ENCODE measurements at regions not wholly inside any gene's neighbourhood (a gene's known extent, or its start where the extent isn't known, plus 50 kb on each side); places are given as distances from the start of the nearest gene placed in this dataset.

DNA sequence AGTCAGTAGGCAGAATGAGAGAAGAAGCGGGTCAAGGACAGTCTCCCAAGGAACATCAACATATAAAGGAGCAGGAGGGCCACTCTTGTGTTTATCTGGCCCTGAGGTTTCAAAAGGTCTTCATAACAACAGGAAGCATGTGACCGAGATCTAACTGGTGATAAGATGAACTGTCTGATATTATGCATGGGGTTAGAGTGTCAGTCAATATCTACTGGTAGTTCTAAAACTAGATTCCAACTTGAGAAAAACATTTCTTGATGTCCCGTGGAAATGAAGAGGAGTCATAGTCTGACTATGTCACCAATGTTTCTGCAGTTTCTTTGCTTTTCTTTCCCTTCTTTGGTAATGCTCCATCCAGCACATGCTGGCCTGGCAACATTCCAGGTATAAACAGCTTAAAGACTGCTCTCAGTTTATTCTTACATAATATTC is 77.5 kb upstream of the ITPRID2 start:
- H3K9me3 Mint-ChIP-seq = no peaks in the 10 kb centered on the region
- DNase-seq (no peak), ATAC-seq (ENCODE audit: low read depth) (no peak)
- H3K36me3 Mint-ChIP-seq (ENCODE audit: low read depth) = no peaks in the 10 kb centered on the region
- no peak overlapping the region for H3K4me3 Mint-ChIP-seq
- no peaks in the 10 kb centered on the region for H3K4me1 Mint-ChIP-seq
- H3K27me3 Mint-ChIP-seq = peaks cover 3% of the 10 kb centered on the region
- ChIA-PET POLR2A (no interaction called here), CTCF (no interaction called here)
- TF ChIP-seq, protein P1, sequence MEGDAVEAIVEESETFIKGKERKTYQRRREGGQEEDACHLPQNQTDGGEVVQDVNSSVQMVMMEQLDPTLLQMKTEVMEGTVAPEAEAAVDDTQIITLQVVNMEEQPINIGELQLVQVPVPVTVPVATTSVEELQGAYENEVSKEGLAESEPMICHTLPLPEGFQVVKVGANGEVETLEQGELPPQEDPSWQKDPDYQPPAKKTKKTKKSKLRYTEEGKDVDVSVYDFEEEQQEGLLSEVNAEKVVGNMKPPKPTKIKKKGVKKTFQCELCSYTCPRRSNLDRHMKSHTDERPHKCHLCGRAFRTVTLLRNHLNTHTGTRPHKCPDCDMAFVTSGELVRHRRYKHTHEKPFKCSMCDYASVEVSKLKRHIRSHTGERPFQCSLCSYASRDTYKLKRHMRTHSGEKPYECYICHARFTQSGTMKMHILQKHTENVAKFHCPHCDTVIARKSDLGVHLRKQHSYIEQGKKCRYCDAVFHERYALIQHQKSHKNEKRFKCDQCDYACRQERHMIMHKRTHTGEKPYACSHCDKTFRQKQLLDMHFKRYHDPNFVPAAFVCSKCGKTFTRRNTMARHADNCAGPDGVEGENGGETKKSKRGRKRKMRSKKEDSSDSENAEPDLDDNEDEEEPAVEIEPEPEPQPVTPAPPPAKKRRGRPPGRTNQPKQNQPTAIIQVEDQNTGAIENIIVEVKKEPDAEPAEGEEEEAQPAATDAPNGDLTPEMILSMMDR (IDR thresholded peaks at IDR 0.05) = no peak
- H3K27ac Mint-ChIP-seq = no peak overlapping the region
- intact Hi-C loops (cut with micrococcal nuclease) = no loop called here

DNA sequence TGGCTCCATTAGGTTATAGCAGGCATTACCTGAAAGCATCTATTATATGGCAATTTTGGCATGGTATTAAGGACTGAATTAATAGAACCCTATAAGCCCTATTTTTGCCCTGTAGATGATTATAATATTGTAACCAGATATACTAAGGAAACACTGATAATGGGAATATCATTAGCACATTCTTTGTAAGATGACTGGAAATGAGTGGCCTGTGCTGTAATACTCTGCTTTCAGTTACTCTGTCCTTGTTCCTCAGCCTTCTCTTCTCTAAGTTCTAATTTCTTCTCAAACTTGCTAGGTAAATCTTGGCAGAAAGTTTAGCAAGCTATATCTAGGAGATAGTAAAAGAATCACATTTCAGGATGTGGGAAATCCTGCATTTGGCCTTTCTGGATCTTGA is 74.0 kb upstream of the ITPRID2 start:
- no peak for ATAC-seq (ENCODE audit: low read depth)
- Mint-ChIP-seq H3K4me3 (no peak overlapping the region), H3K9me3 (no peaks in the 10 kb centered on the region), H3K4me1 (no peaks in the 10 kb centered on the region), H3K27me3 (peaks cover 3% of the 10 kb centered on the region), H3K27ac (no peak overlapping the region), H3K36me3 (ENCODE audit: low read depth) (no peaks in the 10 kb centered on the region)
- CTCF ChIA-PET = no interaction called here
- no peak for DNase-seq
- POLR2A ChIA-PET = no interaction called here
- intact Hi-C loops (cut with micrococcal nuclease) = no loop called here
- TF ChIP-seq, protein P1 (IDR thresholded peaks at IDR 0.05) = no peak

DNA sequence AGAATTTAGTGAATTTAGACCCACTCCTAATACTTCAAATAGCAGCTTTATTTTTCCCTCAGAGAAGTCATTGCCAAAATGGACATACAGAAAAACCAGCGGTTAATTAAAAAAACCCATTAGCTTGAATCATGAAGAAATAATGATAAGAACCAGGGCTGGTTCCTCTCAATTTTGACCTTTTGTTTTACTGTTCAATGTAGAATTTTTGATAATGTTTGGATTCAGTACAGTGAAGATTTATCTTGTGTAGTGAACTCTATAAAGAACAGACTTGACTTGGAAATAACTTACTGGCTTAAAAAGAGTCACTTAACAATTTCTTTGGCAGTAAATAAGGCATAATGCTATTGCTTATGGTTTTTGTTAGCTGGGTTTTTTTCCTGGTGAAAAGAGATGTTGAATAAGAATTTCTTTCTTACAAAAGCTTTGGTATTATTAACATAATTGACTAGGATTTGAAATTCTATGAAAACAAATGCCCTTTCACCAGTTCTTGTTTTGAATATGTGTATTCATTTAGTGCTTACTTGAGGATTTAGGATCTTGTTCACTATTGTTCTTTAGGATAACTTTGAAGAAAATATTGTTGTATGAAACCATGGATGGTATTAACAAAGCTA is 73.4 kb upstream of the ITPRID2 start:
- Mint-ChIP-seq H3K9me3 (no peaks in the 10 kb centered on the region), H3K4me3 (no peak overlapping the region), H3K4me1 (no peaks in the 10 kb centered on the region), H3K27ac (no peak overlapping the region), H3K36me3 (ENCODE audit: low read depth) (no peaks in the 10 kb centered on the region), H3K27me3 (peaks cover 3% of the 10 kb centered on the region)
- ATAC-seq (ENCODE audit: low read depth) = no peak
- TF ChIP-seq, protein P1 (IDR thresholded peaks at IDR 0.05) = no peak
- DNase-seq = no peak
- CTCF ChIA-PET = no interaction called here
- POLR2A ChIA-PET = no interaction called here
- intact Hi-C loops (cut with micrococcal nuclease) = no loop called here

DNA sequence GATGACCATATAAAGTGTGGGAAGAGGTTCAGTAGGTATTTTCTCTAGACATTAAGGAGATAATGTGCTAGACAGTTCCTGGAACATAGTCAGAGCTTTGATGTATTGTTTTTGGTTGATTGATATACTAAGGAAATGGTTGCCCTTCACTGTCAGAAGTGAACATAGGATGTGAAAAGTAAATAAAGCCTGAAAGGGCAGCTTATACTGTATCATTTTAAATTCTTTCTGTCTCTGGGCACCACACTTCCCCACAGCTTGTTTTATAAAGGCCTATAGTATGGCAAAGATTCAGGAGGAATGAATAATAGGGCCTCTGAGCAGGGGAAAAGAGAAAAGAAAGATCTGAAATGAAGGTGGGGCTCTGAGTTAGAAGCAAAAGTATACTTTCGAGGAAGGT is 72.7 kb upstream of the ITPRID2 start:
- Mint-ChIP-seq H3K4me3 (no peak overlapping the region), H3K27ac (no peak overlapping the region), H3K9me3 (no peaks in the 10 kb centered on the region), H3K27me3 (peaks cover 3% of the 10 kb centered on the region), H3K4me1 (no peaks in the 10 kb centered on the region), H3K36me3 (ENCODE audit: low read depth) (no peaks in the 10 kb centered on the region)
- POLR2A ChIA-PET = interaction anchor here (0.6 kb wide), 1 partner anchor 33 kb away, joined by 6 read pairs; no protein-coding TSS in a partner anchor
- TF ChIP-seq, protein P1 (IDR thresholded peaks at IDR 0.05) = no peak
- CTCF ChIA-PET = no interaction called here
- ATAC-seq (ENCODE audit: low read depth) = no peak
- DNase-seq = no peak
- intact Hi-C loops (cut with micrococcal nuclease) = no loop called here

DNA sequence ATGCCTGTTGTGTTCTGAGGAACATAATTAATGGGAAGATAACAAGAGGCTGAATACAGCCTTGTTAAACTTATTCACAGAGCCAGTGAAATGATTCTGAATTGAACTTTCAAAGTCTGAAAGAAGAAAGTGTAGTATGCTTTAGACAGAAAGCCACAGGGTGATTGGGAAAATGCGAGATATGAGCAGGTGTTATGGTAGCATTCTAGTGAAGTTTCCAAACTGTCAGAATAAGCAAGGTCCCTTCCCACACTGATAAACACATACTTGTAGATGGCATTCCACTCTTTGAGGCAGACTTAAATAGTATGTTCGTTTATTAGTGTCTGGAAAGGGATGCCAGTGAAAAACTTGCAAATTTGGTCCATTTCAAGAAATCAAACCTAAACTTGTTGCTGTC is 70.5 kb upstream of the ITPRID2 start:
- Mint-ChIP-seq H3K4me3 (no peak overlapping the region), H3K36me3 (ENCODE audit: low read depth) (no peaks in the 10 kb centered on the region), H3K27ac (no peak overlapping the region), H3K4me1 (no peaks in the 10 kb centered on the region), H3K9me3 (no peaks in the 10 kb centered on the region), H3K27me3 (peaks cover 3% of the 10 kb centered on the region)
- ChIA-PET CTCF (no interaction called here), POLR2A (interaction anchor here (0.6 kb wide), 1 partner anchor 84 kb away, joined by 3 read pairs; no protein-coding TSS in a partner anchor)
- ATAC-seq (ENCODE audit: low read depth) (no peak), DNase-seq (no peak)
- TF ChIP-seq, protein P1 (IDR thresholded peaks at IDR 0.05) = no peak
- intact Hi-C loops (cut with micrococcal nuclease) = no loop called here
